ENCODE measurements at regions not wholly inside any gene's neighbourhood (a gene's known extent, or its start where the extent isn't known, plus 50 kb on each side); places are given as distances from the start of the nearest gene placed in this dataset.

DNA sequence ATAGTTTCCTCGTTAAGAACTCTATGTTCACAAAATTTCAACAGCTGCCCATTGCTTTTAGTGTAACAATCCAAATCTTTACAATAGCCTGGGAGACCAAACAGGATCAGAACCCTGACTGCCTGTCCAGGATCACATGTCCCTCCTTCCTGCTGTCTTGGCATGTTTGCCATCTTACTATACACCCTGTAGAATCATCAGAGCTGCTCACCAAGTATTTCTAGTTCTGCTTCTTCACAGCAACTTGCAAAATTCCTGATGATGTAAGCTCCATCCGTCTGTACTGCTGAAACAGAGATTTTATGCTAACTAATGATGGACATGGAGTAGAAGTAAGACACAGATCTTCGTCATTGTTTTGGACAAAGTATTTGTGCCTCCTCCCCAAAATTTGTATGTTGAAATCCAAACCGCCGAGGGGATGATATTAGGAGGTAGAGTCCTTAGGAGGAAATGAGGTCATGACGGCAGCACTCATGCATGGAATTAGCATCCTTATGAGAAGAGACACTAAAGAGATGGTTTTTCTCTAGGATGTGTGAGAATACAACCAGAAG is 464.9 kb upstream of the BRINP1 start:
- DNase-seq (ENCODE audit: low spot score) = peak; percentile 45

DNA sequence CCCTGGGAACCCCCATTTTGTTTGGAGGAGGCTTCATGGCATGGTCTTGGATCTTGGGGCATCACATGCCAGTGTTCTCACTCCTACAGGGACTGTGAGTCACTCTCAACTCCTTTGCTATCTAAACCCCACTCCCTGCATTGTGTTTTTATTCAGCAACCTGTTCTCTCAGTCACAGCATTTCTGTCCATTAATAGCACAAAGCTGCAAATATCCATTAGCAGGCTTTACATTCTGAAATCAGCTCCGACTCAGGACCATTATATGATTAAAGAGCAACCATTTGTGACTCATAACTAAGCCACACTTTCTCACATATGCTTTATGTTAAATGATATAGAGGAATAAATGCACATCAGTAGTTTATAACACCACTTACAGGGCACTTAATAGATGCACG is 462.1 kb upstream of the BRINP1 start:
- DNase-seq (ENCODE audit: low spot score) = no peak

- no peak for DNase-seq (ENCODE audit: low spot score)
These were observed 460.5 kb upstream of the BRINP1 start for GRCh38 chr9:119829748-119830147.

- no peak for DNase-seq (ENCODE audit: low spot score)
These were observed 460.0 kb upstream of the BRINP1 start for GRCh38 chr9:119829186-119829585.

GRCh38 chr9:119827526-119827925 is 458.3 kb upstream of the BRINP1 start:
- peak; percentile 36 for DNase-seq (ENCODE audit: low spot score)

- peak; percentile 60 for DNase-seq (ENCODE audit: low spot score)
These were observed 457.9 kb upstream of the BRINP1 start for GRCh38 chr9:119827126-119827525.

DNA sequence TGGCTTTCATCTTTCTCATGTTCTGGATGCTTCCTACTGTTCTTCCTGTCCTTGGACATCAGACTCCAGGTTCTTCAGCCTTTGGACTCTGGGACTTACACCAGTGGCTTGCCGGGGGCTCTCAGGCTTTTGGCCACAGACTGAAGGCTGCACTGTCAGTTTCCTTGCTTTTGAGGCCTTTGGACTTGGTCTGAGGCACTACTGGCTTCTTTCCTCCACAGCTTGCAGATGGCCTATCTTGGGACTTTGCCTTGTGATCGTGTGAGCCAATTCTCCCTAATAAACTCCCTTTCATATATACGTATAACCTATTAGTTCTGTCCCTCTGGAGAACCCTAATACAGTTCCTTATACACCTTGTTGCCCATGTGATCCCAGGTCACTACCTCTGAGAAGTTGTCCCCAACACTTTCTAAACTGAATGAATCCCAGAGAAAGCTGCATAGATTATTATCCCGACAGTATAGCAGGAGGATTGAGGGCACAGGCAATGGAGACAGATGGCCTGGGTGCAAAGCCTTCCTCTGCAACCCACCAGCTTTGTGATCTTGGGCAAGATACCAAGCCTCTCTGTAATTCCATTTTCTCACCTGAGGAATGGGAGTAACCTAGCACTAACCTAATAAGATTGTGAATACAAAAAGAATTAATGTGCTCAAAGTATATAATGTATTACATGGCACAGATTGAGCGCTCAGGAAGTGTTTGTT is 449.6 kb upstream of the BRINP1 start:
- no peak for DNase-seq (ENCODE audit: low spot score)

DNA sequence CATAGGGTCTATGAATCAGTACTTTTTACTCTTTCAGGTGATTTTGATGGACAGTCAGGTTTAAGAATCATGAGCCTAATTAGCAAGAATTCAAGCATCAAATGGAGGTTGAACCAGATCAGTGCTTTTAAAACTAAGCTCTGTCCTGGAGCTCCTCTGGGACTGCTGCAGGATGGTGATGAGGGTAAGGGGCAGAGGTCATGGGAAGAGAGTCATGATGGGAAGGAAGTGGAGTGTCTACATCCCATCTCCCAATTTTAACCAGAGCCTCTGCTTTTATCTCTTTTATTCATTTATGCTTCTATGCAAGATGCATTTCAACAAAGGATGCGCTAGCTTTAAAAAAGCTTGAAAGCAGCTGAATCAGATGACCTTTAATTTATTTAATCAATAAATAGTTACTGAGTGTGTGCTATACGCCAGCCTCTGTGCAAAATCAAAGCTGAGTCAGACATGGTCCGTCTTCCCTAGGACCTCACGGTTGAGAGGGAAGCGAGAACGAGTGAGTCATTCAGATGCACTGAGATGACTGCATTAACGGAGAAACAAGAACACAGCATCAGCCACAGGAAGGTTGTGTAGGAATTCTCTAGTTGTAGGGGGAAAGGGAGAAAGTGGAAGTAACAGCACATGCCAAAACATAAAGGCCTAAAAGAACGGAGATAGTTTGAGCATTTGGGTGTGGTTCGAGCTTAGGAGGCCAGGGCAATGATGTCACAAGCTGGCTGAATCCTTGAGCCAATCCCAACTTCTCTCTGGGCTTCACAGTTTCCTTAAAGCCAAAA is 441.6 kb upstream of the BRINP1 start:
- DNase-seq (ENCODE audit: low spot score) = peak; percentile 68

- no peak for DNase-seq (ENCODE audit: low spot score)
These were observed 434.4 kb upstream of the BRINP1 start for GRCh38 chr9:119803679-119804078.

DNA sequence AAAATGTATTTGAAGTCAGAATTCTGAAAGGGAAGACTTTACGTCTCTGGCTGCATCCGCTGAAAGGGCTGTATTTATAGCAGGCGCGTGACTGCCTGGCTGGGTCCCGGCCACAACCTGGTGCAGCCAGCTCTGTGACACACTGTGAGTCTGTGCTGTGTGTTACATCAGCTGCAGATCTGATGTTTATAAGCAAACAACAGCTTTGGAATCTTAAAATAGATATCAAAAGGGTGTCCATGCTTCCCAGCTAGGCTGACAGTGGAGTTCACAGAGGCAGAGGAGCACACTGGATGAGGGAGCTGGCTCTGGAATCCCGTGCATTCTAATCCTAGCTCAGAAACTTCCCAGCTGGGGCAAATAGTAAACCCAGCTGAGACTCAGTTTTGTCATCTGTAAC is 433.4 kb upstream of the BRINP1 start:
- DNase-seq (ENCODE audit: low spot score) = peak; percentile 62

- no peak for DNase-seq (ENCODE audit: low spot score)
These were observed 432.9 kb upstream of the BRINP1 start for GRCh38 chr9:119802133-119802532.

- DNase-seq (ENCODE audit: low spot score) = no peak
These were observed 432.1 kb upstream of the BRINP1 start for GRCh38 chr9:119801311-119801710.

DNA sequence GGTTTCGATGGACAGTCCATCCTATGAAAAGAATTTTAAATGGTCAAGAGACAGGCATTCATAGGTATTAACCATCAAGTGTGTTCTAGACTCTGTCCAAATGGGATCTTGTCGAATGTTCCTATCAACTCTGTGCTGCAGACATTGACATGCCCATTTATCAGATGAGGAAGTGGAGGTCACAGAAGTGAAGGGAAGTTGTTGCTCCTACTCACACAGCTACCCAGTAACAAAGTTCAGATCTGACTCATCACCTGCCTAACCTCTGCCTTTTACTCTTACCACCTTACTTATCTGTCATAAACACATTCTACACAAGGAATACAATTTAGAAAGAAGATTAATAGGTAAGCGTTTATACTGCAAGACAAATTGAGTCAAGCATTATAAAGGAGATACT is 426.2 kb upstream of the BRINP1 start:
- DNase-seq (ENCODE audit: low spot score) = no peak

DNA sequence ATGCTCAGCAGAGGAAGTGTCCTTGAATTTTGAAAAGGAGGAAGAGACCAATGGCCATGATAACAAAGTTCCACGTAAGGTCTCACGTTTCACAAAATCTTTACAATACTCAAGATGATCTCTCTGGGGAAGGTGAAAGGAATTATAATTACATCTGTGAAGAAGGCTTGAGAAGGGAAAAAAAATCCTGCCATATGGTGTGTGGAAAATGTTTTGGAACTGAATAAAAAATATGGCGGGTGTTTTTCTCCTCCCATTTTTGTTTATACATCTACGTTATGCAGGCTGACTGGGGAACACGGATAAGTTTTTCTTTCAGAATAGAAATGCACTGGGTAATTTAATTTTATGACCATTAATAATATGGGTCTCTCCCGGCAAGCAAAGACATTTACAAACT is 425.6 kb upstream of the BRINP1 start:
- DNase-seq (ENCODE audit: low spot score) = no peak

GRCh38 chr9:119793218-119793617 is 424.0 kb upstream of the BRINP1 start:
- no peak for DNase-seq (ENCODE audit: low spot score)

DNA sequence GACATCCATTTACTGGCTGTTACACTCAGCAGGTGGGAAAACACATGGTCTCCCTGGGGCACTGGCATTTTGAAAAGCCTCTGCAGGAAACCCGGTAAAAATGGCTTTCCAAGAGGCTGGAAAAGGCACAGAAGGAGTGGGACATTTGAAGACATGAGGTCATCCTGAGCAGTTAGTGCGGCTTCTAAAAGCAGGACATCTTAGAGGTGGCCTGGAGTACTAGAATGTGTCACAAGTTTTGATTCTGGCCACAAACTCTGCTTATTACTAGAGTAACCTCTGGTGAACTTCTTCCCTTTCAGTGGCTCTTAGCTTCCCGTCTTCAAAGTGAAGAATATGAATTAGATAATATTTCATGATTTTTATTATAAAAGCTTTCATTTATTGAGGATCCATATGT is 423.0 kb upstream of the BRINP1 start:
- DNase-seq (ENCODE audit: low spot score) = no peak

- peak; percentile 56 for DNase-seq (ENCODE audit: low spot score)
These were observed 420.8 kb upstream of the BRINP1 start for GRCh38 chr9:119789987-119790386.

DNA sequence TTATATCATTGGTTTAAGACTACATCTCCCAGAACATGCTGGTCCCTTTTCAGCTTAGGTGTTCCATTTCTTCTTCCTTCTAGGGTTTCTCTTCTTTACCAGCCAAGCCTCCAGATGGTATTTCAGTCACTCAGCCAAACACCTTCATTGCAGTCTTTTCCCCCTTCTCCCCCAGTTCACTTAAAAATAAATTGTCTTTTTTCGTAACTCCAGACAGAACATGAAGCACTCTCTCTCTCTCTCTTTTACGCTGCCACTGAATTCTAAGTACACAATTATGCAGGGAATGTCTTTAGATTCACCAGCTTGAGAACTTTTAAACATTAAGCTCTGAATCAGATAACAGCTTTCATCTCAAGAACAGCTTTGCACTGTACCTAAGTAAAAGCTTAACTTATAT is 419.7 kb upstream of the BRINP1 start:
- peak; percentile 57 for DNase-seq (ENCODE audit: low spot score)

DNA sequence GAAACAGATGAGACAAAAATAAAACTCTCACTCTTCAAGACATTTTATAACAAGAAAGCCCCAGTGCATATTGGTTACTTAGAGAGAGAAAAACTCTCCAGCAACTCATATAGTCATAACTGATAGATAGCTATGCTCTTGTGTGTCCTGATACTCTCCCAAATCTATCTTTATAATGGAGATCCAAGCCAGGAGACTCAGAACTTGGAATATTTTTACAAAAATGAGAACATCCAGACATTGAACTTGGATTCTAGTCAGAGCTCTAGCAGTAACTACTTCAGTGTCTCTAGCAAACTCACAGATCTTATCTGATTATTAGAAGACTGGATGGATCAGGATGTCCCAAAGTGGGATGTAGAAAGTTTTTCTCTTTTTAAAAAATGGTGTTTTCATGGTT is 412.7 kb upstream of the BRINP1 start:
- DNase-seq (ENCODE audit: low spot score) = peak; percentile 73

DNA sequence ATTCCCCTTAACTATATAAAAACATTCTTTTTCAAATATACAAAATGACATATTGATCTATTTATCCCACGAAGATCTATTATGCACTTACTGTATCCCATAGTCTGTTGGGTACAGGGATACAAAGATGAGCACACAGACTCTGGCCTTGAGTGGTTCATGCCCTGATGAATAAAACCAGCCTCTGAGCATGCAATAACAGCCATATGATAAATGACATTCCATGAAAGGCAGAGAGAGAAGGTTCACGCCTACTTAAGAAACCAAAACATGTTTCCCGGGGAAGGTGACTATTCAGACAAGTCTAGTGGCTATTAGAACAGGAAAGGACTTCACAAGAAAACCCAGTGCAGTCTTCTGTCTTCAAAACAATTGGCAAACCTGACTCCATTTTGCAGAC is 406.2 kb upstream of the BRINP1 start:
- DNase-seq (ENCODE audit: low spot score) = no peak

- DNase-seq (ENCODE audit: low spot score) = no peak
These were observed 404.6 kb upstream of the BRINP1 start for GRCh38 chr9:119773823-119774222.

- DNase-seq (ENCODE audit: low spot score) = no peak
These were observed 402.1 kb upstream of the BRINP1 start for GRCh38 chr9:119771341-119771740.

DNA sequence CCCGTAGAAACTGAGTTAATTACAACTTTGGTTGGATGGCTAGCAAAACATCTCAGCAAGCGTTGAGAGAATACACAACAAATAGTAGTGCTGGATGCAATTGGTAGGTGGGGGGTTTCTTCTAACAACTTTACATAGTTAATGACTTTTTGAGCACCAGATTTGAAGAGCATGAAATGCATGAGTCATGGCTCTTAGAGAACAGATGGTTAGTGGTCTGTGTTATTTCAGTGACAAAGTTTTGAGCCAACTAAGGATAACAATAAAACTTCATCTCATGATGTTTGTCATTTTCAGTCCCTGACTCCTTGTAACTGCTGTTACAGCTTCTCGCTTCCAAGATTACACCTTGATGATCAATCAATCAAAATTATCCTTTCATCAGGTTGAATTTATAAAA is 399.0 kb upstream of the BRINP1 start:
- DNase-seq (ENCODE audit: low spot score) = peak; percentile 39
